ENCODE measurements at regions not wholly inside any gene's neighbourhood (a gene's known extent, or its start where the extent isn't known, plus 50 kb on each side); places are given as distances from the start of the nearest gene placed in this dataset.
"Not testable (repeated sequence)": the region's sequence is repeated elsewhere in the genome, so short reads cannot be mapped to it uniquely, and the experiment has no call there.

GRCh38 chr6:14240411-14241166 lies 123.0 kb downstream of the CD83 start:
- no peak overlapping the region for H3K27ac Mint-ChIP-seq
- ChIA-PET CTCF (no interaction called here), POLR2A (no interaction called here)
- no peak for ATAC-seq
- peaks cover 8% of the 10 kb centered on the region for H3K4me1 Mint-ChIP-seq
- peaks cover 30% of the 10 kb centered on the region for H3K9me3 Mint-ChIP-seq
- peaks cover 2% of the 10 kb centered on the region for H3K27me3 Mint-ChIP-seq (ENCODE audit: low read depth)
- DNase-seq (ENCODE audit: low spot score) = no peak
- peaks cover 17% of the 10 kb centered on the region for H3K36me3 Mint-ChIP-seq
- TF ChIP-seq HMGA2 (CRISPR knock-in tag; IDR thresholded peaks at IDR 0.05) = 0 out of 2 replicates have a peak, but pooled peaks have one; percentile 5
- TF ChIP-seq JUN (CRISPR knock-in tag; IDR thresholded peaks at IDR 0.05) = no peak
- H3K4me3 Mint-ChIP-seq = no peak overlapping the region

GRCh38 chr6:14241255-14242070 lies 123.9 kb downstream of the CD83 start:
- peaks cover 12% of the 10 kb centered on the region for H3K4me1 Mint-ChIP-seq
- no peak for ATAC-seq
- TF ChIP-seq NR1H2 (CRISPR knock-in tag; IDR thresholded peaks at IDR 0.05) (no peak), NFATC4 (CRISPR knock-in tag; IDR thresholded peaks at IDR 0.05) (no peak), RELA (CRISPR knock-in tag; IDR thresholded peaks at IDR 0.05; ENCODE audit: borderline replicate concordance) (no peak), ZBTB43 (CRISPR knock-in tag; IDR thresholded peaks at IDR 0.05) (no peak), ZSCAN18 (CRISPR knock-in tag; IDR thresholded peaks at IDR 0.05) (no peak), CBFB (CRISPR knock-in tag; IDR thresholded peaks at IDR 0.05; ENCODE audit: low read depth) (no peak), ARID4B (CRISPR knock-in tag; IDR thresholded peaks at IDR 0.05; ENCODE audit: borderline replicate concordance) (no peak), ZNF232 (CRISPR knock-in tag; IDR thresholded peaks at IDR 0.05) (no peak), ATF2 (CRISPR knock-in tag; IDR thresholded peaks at IDR 0.05; ENCODE audit: borderline replicate concordance, low read depth) (no peak)
- H3K36me3 Mint-ChIP-seq = peaks cover 17% of the 10 kb centered on the region
- DNase-seq (ENCODE audit: low spot score) = no peak
- ChIA-PET POLR2A (no interaction called here), CTCF (no interaction called here)
- no peak overlapping the region for H3K27ac Mint-ChIP-seq
- H3K4me3 Mint-ChIP-seq = no peak overlapping the region
- H3K9me3 Mint-ChIP-seq = peaks cover 30% of the 10 kb centered on the region
- H3K27me3 Mint-ChIP-seq (ENCODE audit: low read depth) = peaks cover 2% of the 10 kb centered on the region; the same call in 1 of the 2 replicates

- ATAC-seq; H3K27ac Mint-ChIP-seq; DNase-seq (ENCODE audit: low spot score); H3K4me3 Mint-ChIP-seq; H3K27me3 Mint-ChIP-seq (ENCODE audit: low read depth); CTCF ChIA-PET: not testable (repeated sequence)
- H3K36me3 Mint-ChIP-seq = peaks cover 17% of the 10 kb centered on the region
- H3K9me3 Mint-ChIP-seq = peaks cover 30% of the 10 kb centered on the region
- POLR2A ChIA-PET = interaction anchor here (0.5 kb wide), 1 partner anchor 10 kb away, joined by 3 read pairs; no protein-coding TSS in a partner anchor
- H3K4me1 Mint-ChIP-seq = peaks cover 13% of the 10 kb centered on the region
These were observed 125.3 kb downstream of the CD83 start for GRCh38 chr6:14242912-14243311.
